ENCODE measurements at regions not wholly inside any gene's neighbourhood (a gene's known extent, or its start where the extent isn't known, plus 50 kb on each side); places are given as distances from the start of the nearest gene placed in this dataset.

- no peaks in the 10 kb centered on the region for H3K4me1 Mint-ChIP-seq
- TF ChIP-seq CTCF (IDR thresholded peaks at IDR 0.05): no peak
- no peaks in the 10 kb centered on the region for H3K36me3 Mint-ChIP-seq (ENCODE audit: low read depth)
- H3K27me3 Mint-ChIP-seq (ENCODE audit: low read depth, poor library complexity): peaks cover 5% of the 10 kb centered on the region
- H3K4me3 Mint-ChIP-seq: no peak overlapping the region
- H3K27ac Mint-ChIP-seq: no peak overlapping the region
- DNase-seq: no peak
- H3K9me3 Mint-ChIP-seq: peaks cover 14% of the 10 kb centered on the region
Measured at GRCh38 chr11:90856790-90857189, 633.9 kb upstream of the CHORDC1 start.

- Mint-ChIP-seq H3K4me3 (no peak overlapping the region), H3K27ac (no peak overlapping the region), H3K9me3 (peaks cover 11% of the 10 kb centered on the region), H3K27me3 (ENCODE audit: low read depth, poor library complexity) (peaks cover 5% of the 10 kb centered on the region), H3K4me1 (no peaks in the 10 kb centered on the region), H3K36me3 (ENCODE audit: low read depth) (no peaks in the 10 kb centered on the region)
- DNase-seq: no peak
- TF ChIP-seq CTCF (IDR thresholded peaks at IDR 0.05): no peak
Measured at GRCh38 chr11:90855531-90855930, 632.7 kb upstream of the CHORDC1 start.

- TF ChIP-seq CTCF (IDR thresholded peaks at IDR 0.05): no peak
- H3K36me3 Mint-ChIP-seq (ENCODE audit: low read depth): no peaks in the 10 kb centered on the region
- no peak overlapping the region for H3K27ac Mint-ChIP-seq
- H3K27me3 Mint-ChIP-seq (ENCODE audit: low read depth, poor library complexity): no peaks in the 10 kb centered on the region
- DNase-seq: no peak
- no peaks in the 10 kb centered on the region for H3K4me1 Mint-ChIP-seq
- no peaks in the 10 kb centered on the region for H3K9me3 Mint-ChIP-seq
- no peak overlapping the region for H3K4me3 Mint-ChIP-seq
Measured at GRCh38 chr11:90851196-90851595, 628.3 kb upstream of the CHORDC1 start.

- H3K9me3 Mint-ChIP-seq: no peaks in the 10 kb centered on the region
- no peak for TF ChIP-seq CTCF (IDR thresholded peaks at IDR 0.05)
- no peak overlapping the region for H3K4me3 Mint-ChIP-seq
- H3K36me3 Mint-ChIP-seq (ENCODE audit: low read depth): no peaks in the 10 kb centered on the region
- no peaks in the 10 kb centered on the region for H3K4me1 Mint-ChIP-seq
- H3K27ac Mint-ChIP-seq: no peak overlapping the region
- no peak for DNase-seq
- no peaks in the 10 kb centered on the region for H3K27me3 Mint-ChIP-seq (ENCODE audit: low read depth, poor library complexity)
Measured at GRCh38 chr11:90849312-90849711, 626.5 kb upstream of the CHORDC1 start.

GRCh38 chr11:90847268-90847886 is 624.5 kb upstream of the CHORDC1 start:
- Mint-ChIP-seq H3K27ac (no peak overlapping the region), H3K4me3 (no peak overlapping the region), H3K36me3 (ENCODE audit: low read depth) (no peaks in the 10 kb centered on the region), H3K27me3 (ENCODE audit: low read depth, poor library complexity) (no peaks in the 10 kb centered on the region), H3K4me1 (no peaks in the 10 kb centered on the region), H3K9me3 (no peaks in the 10 kb centered on the region)
- TF ChIP-seq CTCF (IDR thresholded peaks at IDR 0.05): no peak
- no peak for DNase-seq

GRCh38 chr11:90846628-90847027 is 623.8 kb upstream of the CHORDC1 start:
- Mint-ChIP-seq H3K9me3 (no peaks in the 10 kb centered on the region), H3K27ac (no peak overlapping the region)

More at GRCh38 chr11:90846628-90847027, 623.8 kb upstream of the CHORDC1 start:
- no peak for TF ChIP-seq CTCF (IDR thresholded peaks at IDR 0.05)
- Mint-ChIP-seq H3K4me1 (no peaks in the 10 kb centered on the region), H3K36me3 (ENCODE audit: low read depth) (no peaks in the 10 kb centered on the region), H3K4me3 (no peak overlapping the region), H3K27me3 (ENCODE audit: low read depth, poor library complexity) (no peaks in the 10 kb centered on the region)
- DNase-seq: no peak

Measured in nephron progenitor cell (in vitro differentiated cells).